MCF 10A (cell line): ENCODE measurements at regions not wholly inside any gene's neighbourhood (a gene's known extent, or its start where the extent isn't known, plus 50 kb on each side); places are given as distances from the start of the nearest gene placed in this dataset.

Experiments used
- BruUV-seq: library from RNA; stranded (reverse); fragments of 400-500 nt; replicated peaks from 2 replicates; lab custom pipeline; 2021; lab: Mats Ljungman, UMichigan
- CTCF ChIA-PET: fragments of 300-600 bp; sonication (Branson Sonifier 250); formaldehyde crosslinking; extraction: SDS; loops from one replicate; lab custom pipeline; 2021; ENCODE audit warnings: antibody characterized with exemption, inconsistent platforms; lab: Yijun Ruan, JAX
- POLR2A ChIA-PET: fragments of 300-600, 350-650 bp; sonication (Branson Sonifier 250); formaldehyde crosslinking; extraction: SDS; loops from one replicate; lab custom pipeline; 2020; ENCODE audit warnings: antibody characterized with exemption, inconsistent platforms; lab: Yijun Ruan, JAX
- DNase-seq: peaks from one replicate; pipeline ENCODE4 v3.0.0-alpha.2; 2018; ENCODE audit not compliant: unreplicated experiment
- H3K27ac Mint-ChIP-seq: one replicate; pipeline ENCODE4 v1.8.0; 2022; ENCODE audit warnings: mild to moderate bottlenecking, low read depth, mixed read lengths; ENCODE audit not compliant: unreplicated experiment
- H3K27me3 Mint-ChIP-seq: one replicate; pipeline ENCODE4 v1.8.0; 2022; ENCODE audit warnings: mixed read lengths; ENCODE audit not compliant: insufficient read depth, unreplicated experiment
- H3K36me3 Mint-ChIP-seq: one replicate; pipeline ENCODE4 v1.8.0; 2022; ENCODE audit warnings: mild to moderate bottlenecking, moderate library complexity, mixed read lengths; ENCODE audit not compliant: insufficient read depth, unreplicated experiment
- H3K4me1 Mint-ChIP-seq: one replicate; pipeline ENCODE4 v1.8.0; 2022; ENCODE audit warnings: mixed read lengths; ENCODE audit not compliant: insufficient read depth, unreplicated experiment
- H3K4me3 Mint-ChIP-seq: one replicate; pipeline ENCODE4 v1.8.0; 2022; ENCODE audit warnings: mild to moderate bottlenecking, moderate library complexity, mixed read lengths; ENCODE audit not compliant: unreplicated experiment
- H3K9me3 Mint-ChIP-seq: one replicate; pipeline ENCODE4 v1.8.0; 2022; ENCODE audit warnings: mixed read lengths; ENCODE audit not compliant: unreplicated experiment
- CTCF ChIP-seq: fragments of 200-600 bp; IDR thresholded peaks from one replicate; pipeline ENCODE4 v1.8.0; 2022; ENCODE audit warnings: antibody characterized with exemption, mild to moderate bottlenecking; ENCODE audit not compliant: unreplicated experiment
- intact Hi-C: fragments of 100-400 bp; cut with micrococcal nuclease; formaldehyde crosslinking; loops from 2 replicates; pipeline ENCODE4 v1.14.1; 2022

DNA sequence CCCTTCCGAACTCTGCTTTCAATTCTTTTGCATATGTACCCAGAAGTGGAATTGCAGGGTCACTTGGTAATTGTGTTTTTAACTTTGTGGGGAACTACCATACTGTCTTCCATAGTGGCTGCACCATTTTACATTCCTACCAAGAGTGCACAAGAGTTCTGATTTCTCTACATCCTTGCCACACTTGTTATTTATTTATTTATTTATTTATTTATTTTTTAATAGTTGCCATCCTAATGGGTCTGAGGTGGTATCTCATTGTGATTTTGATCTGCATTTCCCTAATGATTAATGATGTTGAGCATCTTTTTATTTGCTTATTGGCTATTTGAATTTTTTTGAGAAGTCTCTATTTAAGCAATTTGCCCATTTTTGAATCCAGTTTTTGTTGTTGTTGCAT lies 422.4 kb downstream of the PTPRU start:
- Mint-ChIP-seq H3K9me3 (peaks cover 22% of the 10 kb centered on the region), H3K27me3 (peaks cover 25% of the 10 kb centered on the region), H3K4me1 (no peaks in the 10 kb centered on the region), H3K27ac (no peak overlapping the region), H3K4me3 (no peak overlapping the region), H3K36me3 (peaks cover 6% of the 10 kb centered on the region)
- ChIA-PET POLR2A (no interaction called here), CTCF (no interaction called here)
- intact Hi-C loops = no loop called here
- no peak for DNase-seq
- TF ChIP-seq CTCF = no peak
- no TSS peak for BruUV-seq

GRCh38 chr1:29657816-29658215 lies 421.5 kb downstream of the PTPRU start:
- DNase-seq = no peak
- no TSS peak for BruUV-seq
- no peaks in the 10 kb centered on the region for H3K4me1 Mint-ChIP-seq
- H3K9me3 Mint-ChIP-seq = peaks cover 22% of the 10 kb centered on the region
- H3K4me3 Mint-ChIP-seq = no peak overlapping the region
- POLR2A ChIA-PET = no interaction called here
- peaks cover 25% of the 10 kb centered on the region for H3K27me3 Mint-ChIP-seq
- no peak for TF ChIP-seq CTCF
- intact Hi-C loops = no loop called here
- no peak overlapping the region for H3K27ac Mint-ChIP-seq
- CTCF ChIA-PET = no interaction called here
- peaks cover 6% of the 10 kb centered on the region for H3K36me3 Mint-ChIP-seq

- ChIA-PET POLR2A (no interaction called here), CTCF (interaction anchor here (0.6 kb wide), 1 partner anchor 46 kb away, joined by 4 read pairs; no protein-coding TSS in a partner anchor)
- no peak overlapping the region for H3K27ac Mint-ChIP-seq
- H3K4me3 Mint-ChIP-seq = no peak overlapping the region
- H3K27me3 Mint-ChIP-seq = peaks cover 11% of the 10 kb centered on the region
- no peak for DNase-seq
- intact Hi-C loops = no loop called here
- peaks cover 12% of the 10 kb centered on the region for H3K9me3 Mint-ChIP-seq
- TF ChIP-seq CTCF = peak; percentile 21
- peaks cover 6% of the 10 kb centered on the region for H3K36me3 Mint-ChIP-seq
- no TSS peak for BruUV-seq
- no peaks in the 10 kb centered on the region for H3K4me1 Mint-ChIP-seq
These were observed 419.9 kb downstream of the PTPRU start for GRCh38 chr1:29655945-29656850.

DNA sequence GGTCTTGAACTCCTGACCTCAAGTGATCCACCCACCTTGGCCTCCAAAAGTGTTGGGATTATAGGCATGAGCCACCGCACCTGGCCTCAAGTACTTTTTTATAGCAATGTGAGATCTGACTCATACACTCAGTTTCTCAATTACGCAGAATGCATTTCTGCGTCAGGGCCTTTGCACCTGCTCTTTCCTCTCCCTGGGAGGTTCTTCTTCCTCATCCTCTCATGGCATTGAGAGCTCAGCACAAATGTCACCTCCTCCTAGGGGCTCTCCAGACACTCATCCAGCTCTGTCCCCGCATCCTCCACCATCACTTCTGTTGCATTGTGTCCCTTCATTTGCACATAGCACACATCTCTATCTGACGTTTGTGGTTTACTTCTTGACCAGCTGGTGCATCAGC lies 418.8 kb downstream of the PTPRU start:
- peaks cover 4% of the 10 kb centered on the region for H3K4me1 Mint-ChIP-seq
- intact Hi-C loops = no loop called here
- peaks cover under 1% of the 10 kb centered on the region for H3K27me3 Mint-ChIP-seq
- no peak for TF ChIP-seq CTCF
- no peak overlapping the region for H3K4me3 Mint-ChIP-seq
- H3K27ac Mint-ChIP-seq = no peak overlapping the region
- POLR2A ChIA-PET = interaction anchor here (0.7 kb wide), 1 partner anchor 1344 kb away, joined by 3 read pairs; no protein-coding TSS in a partner anchor
- no peak for DNase-seq
- peaks cover 3% of the 10 kb centered on the region for H3K9me3 Mint-ChIP-seq
- peaks cover 6% of the 10 kb centered on the region for H3K36me3 Mint-ChIP-seq
- BruUV-seq = no TSS peak
- CTCF ChIA-PET = no interaction called here
